ENCODE measurements at regions not wholly inside any gene's neighbourhood (a gene's known extent, or its start where the extent isn't known, plus 50 kb on each side); places are given as distances from the start of the nearest gene placed in this dataset.

DNA sequence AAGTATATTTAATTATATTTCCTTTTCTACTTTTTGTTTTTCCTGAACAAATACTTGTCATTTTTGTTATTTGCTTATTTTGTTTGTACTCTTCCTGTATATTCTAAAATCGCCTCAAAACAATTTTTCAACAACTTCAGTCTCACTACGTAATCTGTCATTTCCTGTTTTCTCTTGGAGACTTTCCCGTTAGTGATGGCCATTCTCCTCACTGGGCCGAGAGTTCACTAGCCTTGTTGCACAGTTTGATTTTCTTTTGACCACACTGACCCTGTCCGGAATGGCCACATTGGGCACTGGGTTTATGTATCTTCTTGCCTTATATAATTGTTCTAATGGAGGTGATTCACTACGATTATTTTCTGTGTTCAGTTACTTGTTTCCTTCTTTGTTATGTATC lies 726.1 kb downstream of the FAM181B start:
- Histone ChIP-seq H3K36me3 (no peaks in the 10 kb centered on the region), H3K9me3 (no peaks in the 10 kb centered on the region), H3K27ac (no peak overlapping the region), H3K4me1 (ENCODE audit: insufficient read depth) (no peaks in the 10 kb centered on the region), H3K4me3 (no peak overlapping the region), H3K27me3 (no peaks in the 10 kb centered on the region)
- no peak for DNase-seq
- intact Hi-C loops (cut with DNase I) = no loop called here
- TF ChIP-seq CTCF (IDR thresholded peaks at IDR 0.05) (no peak), POLR2A (IDR thresholded peaks at IDR 0.05) (no peak), EP300 (IDR thresholded peaks at IDR 0.05) (no peak)
- WGBS, 3 donors = 40 to 63% (median 56%) methylated on average over 6 of the region's 6 CpGs

DNA sequence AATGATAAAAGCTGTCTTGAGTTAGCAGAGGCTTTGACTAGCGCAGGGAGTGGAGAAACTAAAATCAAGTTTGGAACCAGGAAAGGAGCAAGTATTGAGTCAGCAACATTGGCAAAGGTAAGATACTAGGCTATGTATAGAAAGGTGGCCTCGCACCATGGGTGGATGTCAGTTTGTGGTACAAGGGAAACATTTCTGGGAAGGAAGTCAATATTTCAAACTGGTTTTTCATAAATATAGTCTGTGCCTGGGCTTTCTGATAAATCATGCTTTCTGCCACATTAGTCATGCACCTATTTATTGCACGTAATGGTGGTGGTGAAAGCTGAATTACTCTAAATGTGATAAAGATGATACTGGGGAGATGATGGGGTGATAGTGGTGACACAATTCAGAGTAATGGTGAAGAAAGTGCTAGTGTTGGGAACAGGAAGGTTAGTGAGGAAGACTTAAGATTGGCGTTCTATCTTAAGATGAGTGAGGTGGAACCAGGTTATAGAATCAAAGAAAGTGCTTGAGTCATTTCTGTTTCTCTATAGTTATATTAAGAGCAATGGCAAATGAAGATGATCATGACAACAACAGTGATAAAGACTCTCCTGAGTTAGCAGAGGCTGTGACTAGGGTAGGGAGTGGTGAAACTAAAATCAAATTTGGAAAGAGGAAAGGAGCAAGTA lies 729.0 kb downstream of the FAM181B start:
- Histone ChIP-seq H3K27ac (no peak overlapping the region), H3K36me3 (no peaks in the 10 kb centered on the region), H3K4me1 (ENCODE audit: insufficient read depth) (no peaks in the 10 kb centered on the region), H3K9me3 (no peaks in the 10 kb centered on the region), H3K27me3 (no peaks in the 10 kb centered on the region), H3K4me3 (no peak overlapping the region)
- no peak for DNase-seq
- no peak for TF ChIP-seq CTCF (IDR thresholded peaks at IDR 0.05)
- no peak for TF ChIP-seq EP300 (IDR thresholded peaks at IDR 0.05)
- no peak for TF ChIP-seq POLR2A (IDR thresholded peaks at IDR 0.05)
- intact Hi-C loops (cut with DNase I) = no loop called here
- WGBS, 3 donors = 92 to 93% (median 93%) methylated on average over 4 of the region's 4 CpGs

GRCh38 chr11:82003671-82004515 lies 729.8 kb downstream of the FAM181B start:
- H3K9me3 ChIP-seq = no peaks in the 10 kb centered on the region
- 79 to 83% (median 81%) methylated on average over 7 of the region's 7 CpGs for WGBS, 3 donors
- no peak overlapping the region for H3K4me3 ChIP-seq
- DNase-seq = no peak
- TF ChIP-seq EP300 (IDR thresholded peaks at IDR 0.05) = no peak
- TF ChIP-seq CTCF (IDR thresholded peaks at IDR 0.05) = no peak
- TF ChIP-seq POLR2A (IDR thresholded peaks at IDR 0.05) = no peak
- H3K4me1 ChIP-seq (ENCODE audit: insufficient read depth) = no peaks in the 10 kb centered on the region
- H3K36me3 ChIP-seq = no peaks in the 10 kb centered on the region
- H3K27me3 ChIP-seq = no peaks in the 10 kb centered on the region
- no peak overlapping the region for H3K27ac ChIP-seq
- intact Hi-C loops (cut with DNase I) = no loop called here

GRCh38 chr11:82003024-82003423 lies 730.6 kb downstream of the FAM181B start:
- intact Hi-C loops (cut with DNase I) = no loop called here
- WGBS, 3 donors = 90 to 91% (median 91%) methylated on average over 8 of the region's 8 CpGs
- H3K9me3 ChIP-seq = no peaks in the 10 kb centered on the region
- no peaks in the 10 kb centered on the region for H3K27me3 ChIP-seq
- no peaks in the 10 kb centered on the region for H3K36me3 ChIP-seq
- H3K4me3 ChIP-seq = no peak overlapping the region
- TF ChIP-seq EP300 (IDR thresholded peaks at IDR 0.05) (no peak), CTCF (IDR thresholded peaks at IDR 0.05) (no peak), POLR2A (IDR thresholded peaks at IDR 0.05) (no peak)
- H3K4me1 ChIP-seq (ENCODE audit: insufficient read depth) = no peaks in the 10 kb centered on the region
- DNase-seq = no peak
- no peak overlapping the region for H3K27ac ChIP-seq
